HG02642 (cell line): ENCODE measurements at regions not wholly inside any gene's neighbourhood (a gene's known extent, or its start where the extent isn't known, plus 50 kb on each side); places are given as distances from the start of the nearest gene placed in this dataset.
"Not testable (repeated sequence)": the region's sequence is repeated elsewhere in the genome, so short reads cannot be mapped to it uniquely, and the experiment has no call there.

ENCODE experiments used
- ATAC-seq: cut with Tn5 transposase; IDR thresholded peaks from one replicate; pipeline ENCODE4 v1.9.1; 2021; ENCODE audit warnings: mild to moderate bottlenecking; ENCODE audit not compliant: unreplicated experiment, poor library complexity

DNA sequence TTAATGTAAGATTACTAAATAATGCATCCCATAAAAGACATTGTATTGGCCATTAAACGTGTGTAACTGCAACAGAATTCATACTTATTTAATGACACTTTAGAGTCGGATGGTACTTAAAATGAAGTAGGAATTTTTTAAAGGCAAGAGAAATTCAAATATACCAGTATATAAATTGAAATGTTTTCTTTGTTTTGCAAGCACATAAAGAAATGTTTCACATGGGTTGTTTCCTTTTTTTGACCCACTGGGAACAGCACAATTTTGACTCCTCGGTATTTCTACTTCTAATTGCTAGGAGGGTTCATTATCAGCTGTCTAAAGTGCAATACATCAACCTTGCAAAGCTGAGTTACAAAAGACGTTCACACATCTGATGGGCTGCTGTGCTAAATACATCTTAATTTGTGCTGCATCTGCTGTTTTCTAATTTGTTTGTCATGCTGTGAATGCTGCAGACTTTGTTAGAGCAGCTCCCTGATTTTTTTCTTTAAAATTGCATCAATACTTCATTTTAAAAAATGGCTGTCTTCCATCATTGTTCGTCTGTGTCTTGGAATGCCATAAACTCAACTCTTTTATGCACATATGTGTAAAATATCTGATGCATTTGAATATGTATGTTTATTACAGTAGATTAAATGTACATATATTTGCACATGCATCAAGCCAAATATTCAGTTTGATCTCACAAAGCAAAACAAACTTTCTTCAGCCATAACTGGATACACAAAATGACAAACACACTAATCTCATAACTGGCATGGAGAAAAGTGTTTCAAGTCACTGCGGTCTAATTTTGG, 454.0 kb upstream of the GRAMD2B start:
- no peak for ATAC-seq

DNA sequence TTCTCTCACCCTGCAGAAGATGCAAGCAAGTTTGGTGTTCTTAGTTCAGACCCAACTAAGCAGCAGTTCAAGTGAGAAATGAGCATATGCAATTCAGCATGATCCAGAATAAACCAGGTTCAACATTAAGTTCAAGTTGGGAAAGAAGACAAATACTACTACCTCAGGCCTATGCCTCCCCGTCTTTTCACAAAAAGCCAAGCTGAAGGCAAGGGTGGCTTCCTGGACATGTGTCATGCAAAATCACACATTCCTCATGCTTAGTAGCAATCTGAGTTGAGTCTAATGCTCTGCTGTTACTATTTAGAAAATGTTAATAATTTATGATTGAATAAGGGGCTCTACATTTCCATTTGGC, 453.4 kb upstream of the GRAMD2B start:
- no peak for ATAC-seq

DNA sequence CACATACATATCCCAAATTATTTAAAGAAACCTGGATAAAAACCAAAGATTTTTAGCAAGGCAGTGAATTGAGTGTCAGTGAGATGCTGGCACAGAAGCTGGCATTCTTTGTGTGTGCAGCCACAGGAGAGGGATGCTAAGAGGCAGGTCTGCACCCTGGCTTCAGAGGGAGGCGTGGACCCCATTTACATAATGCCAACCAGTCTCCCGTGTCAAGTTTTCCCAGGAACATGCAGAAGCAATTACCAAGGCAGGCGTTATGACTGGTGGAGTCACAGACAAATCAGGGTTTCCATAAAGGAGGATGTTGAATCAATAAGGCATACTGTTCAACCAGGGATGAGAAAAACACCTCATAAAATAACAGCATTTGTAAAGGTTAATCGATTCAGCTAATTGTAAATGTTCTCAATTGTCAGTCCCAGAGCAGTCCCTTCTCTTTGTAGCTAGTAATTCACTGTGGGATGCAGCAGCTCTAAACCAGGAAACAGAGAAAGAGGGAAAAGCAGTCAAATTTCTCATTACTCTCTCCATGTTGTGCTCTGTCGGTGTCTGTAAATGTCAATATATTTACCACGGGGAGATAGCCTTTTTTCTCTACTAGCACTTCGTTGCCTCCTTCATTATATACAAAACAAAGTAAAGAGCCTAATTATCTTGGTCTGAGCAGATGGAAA, 452.4 kb upstream of the GRAMD2B start:
- no peak for ATAC-seq

DNA sequence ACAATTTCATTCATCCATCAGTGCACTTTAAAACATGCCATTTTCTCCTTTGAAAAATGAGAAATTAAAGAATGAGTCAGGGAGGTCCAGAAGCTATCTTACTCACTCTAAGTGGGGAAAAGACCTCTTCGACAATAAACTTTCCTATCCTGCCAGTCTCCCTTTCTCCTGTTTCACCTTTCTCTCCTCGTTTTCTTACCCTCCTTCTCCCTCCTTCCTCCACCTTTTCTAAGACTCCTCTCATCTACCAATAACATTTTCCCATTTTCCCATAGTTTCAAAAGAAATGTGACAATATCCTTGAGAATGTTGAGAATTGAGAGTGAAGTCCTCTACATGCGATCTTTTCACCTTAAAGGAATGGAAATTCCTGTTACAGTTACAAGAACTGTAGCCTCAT, 450.5 kb upstream of the GRAMD2B start:
- ATAC-seq, result no peak

DNA sequence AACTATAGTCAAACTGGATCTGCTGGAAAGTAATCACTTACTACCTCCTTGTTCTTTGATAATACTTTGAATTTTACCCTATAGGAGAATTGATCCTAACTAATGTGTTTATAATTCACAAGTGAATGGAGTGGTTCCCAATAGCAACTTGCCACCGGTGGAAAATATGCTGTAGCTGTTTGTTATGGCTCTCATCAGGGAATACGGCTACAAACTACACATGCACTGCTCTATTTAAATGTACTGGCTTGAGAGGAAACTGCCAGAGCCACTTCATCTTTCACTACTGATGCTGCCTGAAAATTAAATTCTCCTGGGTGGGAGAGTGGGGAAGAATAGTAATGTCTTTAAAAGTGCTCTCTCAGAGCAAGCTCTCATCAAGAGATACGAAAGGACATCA, 448.5 kb upstream of the GRAMD2B start:
- ATAC-seq, result no peak

DNA sequence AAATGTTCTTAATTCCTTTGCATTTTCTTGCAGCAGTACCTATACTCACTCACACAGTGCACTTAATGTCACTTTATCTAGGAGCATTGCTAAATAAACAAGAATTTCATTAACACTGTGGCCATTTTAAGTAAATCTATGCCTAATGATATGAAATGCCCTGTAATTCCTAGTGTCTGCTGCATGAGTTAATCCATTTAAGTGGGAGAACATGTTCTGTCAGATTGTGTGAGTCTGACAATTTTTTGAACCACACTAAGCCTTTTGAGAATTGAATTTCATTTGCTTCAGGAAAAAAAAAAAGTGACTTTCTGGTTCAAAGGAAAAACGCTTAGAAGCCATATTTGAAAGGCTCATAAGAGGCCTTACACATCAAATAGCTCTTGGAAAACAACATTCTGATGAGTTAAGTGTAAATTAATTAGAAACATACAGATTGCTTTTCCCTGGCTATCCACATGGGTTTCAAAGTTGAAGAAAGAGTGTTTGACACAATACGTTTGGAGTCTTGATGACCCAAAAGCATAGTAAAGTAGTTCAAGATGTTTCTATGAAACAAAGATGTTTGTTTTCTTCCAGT, 446.7 kb upstream of the GRAMD2B start:
- ATAC-seq, result no peak

DNA sequence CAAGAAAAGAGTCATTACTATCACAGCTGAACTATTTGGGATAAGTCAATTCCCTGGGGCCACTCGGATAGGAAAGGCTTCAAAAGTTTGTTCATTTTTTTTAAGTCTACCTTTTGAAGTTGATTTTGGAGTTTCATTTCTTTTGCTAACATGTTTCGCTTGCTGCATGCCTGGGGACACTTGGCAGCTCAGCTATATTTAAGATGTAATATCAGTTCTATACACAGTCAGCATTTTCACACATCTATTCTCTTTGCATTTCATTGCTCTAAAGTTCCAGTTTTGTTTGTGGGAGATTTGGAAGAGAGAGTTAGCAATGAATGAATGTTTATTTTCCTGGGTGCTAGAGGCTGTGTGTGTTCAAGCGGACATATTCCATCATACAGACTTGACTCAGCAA, 445.2 kb upstream of the GRAMD2B start:
- no peak for ATAC-seq

DNA sequence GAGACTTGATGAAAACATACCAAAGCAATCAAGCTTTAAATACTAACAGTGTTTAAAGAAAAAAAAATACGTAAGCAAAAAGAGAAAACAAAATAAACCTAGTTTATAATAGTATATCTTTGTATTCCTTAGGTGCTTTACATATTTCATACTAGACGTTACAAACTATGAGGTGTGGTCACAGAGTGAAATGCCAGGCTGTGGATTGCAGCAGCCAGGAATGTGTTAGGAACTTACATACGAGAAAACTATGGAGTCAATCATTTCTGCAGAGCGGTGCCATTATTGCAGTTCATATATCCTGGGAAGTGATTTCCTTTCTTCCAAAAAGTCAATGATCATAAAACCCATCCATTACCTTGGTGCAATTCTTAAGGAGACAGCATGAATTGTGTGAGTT, 443.6 kb upstream of the GRAMD2B start:
- no peak for ATAC-seq

DNA sequence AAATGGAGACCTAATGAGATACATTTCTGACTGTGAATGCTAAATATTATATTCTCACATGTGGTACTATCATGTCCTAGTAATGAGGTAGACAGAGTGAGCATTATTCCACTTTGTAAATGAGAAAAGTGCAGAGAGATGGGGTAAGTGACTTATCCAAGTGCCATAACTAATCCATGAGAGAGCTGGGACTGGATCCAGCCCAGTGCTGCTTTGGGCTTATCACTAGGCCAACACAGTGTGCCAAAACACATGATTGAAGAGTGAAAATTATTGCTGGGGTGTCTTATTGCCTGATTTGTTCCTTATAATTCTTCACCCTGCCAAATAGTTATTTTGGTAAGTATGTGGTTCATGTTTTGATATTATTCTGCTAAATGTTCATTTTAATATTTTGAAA, 442.2 kb upstream of the GRAMD2B start:
- ATAC-seq, result no peak

DNA sequence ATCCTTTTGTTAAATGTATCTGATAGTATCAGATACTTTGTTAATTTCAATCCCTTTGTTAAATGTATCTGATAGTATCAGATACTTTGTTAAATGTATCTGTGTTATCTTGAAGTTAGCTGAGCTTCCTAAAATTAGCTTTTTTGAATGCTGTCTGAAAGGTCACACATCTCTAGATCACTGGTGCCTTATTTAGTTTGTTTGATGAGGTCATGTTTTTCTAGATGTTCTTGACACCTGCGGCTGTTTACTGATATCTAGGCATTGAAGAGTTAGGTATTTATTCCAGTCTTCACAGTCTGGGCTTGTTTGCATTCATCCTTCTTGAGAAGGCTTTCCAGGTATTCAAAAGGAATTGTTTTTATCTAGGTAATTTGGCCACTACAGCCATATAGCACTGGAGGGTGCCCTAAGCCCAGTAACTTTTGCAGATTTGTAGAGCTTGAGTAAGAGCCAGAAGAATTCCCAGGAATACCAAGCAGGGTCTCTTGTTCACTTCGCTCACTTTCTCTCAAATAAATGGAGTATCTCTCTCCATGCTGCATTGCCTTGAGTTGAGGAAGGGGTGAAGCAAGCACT, 435.4 kb upstream of the GRAMD2B start:
- ATAC-seq, result no peak

DNA sequence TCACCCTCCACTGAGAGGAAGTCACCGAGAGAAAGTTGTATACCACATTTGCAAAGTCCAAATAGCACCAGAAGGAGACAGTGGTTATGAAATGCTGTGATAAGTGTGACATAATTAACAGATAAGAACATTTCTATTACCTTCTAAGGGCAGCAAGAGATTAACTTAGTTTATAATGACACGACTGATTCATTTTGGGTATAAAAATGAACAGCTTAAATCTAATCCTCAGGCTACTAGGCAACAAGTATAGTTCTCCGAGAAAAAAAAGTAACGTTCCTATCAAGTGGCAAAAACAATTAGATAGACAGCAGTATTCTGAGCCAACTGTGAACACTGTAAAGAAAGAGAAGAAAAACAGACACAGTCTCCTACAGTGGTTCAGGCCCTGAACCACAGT, 431.2 kb upstream of the GRAMD2B start:
- no peak for ATAC-seq

DNA sequence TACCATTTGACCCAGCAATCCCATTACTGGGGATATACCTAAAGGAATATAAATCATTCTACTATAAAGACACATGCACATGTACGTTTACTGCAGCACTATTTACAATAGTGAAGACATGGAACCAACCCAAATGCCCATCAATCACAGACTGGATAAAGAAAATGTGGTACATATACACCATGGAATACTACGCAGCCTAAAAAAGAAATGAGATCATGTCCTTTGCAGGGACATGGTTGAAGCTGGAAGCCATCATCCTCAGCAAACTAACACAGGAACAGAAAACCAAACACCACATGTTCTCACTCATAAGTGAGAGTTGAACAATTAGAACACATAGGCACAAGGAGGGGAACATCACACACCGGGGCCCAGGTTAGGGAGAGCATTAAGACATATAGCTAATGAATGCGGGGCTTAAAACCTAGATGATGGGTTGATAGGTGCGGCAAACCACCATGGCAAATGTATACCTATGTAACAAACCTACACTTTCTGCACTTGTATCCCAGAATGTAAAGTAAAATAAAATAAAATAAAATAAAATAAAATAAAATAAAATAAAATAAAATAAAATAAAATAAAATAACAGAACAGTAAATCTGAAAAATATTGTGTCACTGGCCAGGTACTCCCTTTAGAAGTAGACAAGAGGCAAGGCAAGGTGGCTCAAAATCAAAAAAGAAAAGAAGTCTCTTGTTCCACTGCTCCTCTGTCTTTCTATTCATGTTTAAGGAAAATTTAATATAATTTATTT, 423.8 kb upstream of the GRAMD2B start:
- ATAC-seq, result not testable (repeated sequence)

DNA sequence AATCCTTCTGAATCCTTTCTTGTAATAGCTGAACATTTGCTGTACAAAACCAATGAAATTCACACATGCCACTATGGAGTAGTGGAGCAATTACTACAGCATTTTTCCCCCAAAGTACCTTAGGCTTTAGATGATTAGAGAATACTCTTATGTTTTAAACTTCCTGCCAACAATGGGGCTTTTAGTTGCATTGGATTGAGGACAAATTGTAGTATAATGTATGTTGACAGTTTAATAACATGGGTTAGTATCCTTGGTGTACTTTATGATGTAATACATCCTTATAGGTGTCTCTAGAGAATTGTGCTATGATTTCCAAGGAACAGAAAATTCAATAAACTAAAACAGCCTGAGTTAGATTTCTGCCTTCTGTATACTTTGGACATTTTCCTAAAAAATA, 422.7 kb upstream of the GRAMD2B start:
- ATAC-seq, result no peak

DNA sequence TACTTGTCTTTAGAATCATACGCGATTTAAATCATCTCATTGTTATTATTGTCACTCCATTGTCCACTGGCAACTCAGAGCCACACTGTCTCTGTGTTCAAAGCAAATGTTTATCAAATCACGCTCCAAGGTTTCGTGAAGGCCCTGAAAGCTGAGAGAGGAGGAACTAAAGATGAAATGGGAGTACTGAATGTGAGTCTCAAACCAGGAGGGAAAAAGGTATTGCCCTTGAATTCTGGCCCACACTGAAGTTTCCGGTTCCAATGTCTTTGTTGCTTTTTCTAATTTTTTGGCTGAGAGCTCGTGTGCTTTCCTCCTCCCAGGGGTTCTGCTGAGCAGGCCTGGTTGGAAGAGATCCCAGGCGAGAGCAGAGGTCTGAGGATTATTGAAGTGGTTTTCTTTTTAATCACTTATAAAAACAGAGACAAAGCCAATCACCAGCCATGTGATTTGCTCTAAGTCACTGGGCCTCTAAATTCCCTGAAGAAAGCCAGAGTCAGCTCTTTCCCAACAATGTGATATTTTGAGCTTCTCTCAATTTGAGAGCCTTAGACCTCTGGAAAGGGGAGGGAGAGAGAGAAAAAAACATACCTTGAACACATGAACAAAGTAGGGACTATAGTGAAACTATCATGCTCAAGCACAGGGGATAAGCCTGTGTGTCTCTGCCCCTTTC, 420.8 kb upstream of the GRAMD2B start:
- no peak for ATAC-seq

DNA sequence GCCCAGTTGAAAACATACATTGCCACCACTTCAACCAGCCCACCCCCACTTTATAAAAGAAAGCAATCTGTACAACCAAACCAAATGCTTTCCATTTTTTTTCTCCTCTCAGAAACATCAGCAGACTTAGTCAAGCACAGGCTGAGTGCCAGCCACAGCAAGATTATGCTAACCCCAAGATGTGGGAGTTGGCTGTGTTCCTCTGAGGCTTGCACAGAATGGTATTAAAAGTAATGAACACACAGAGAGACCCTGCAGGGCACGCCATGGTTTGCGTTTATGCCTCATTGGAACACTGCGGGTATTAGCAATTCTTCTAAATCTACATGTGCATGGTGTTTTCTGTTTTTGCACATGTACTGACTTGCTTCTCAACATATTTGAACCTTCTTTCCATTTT, 419.9 kb upstream of the GRAMD2B start:
- no peak for ATAC-seq

DNA sequence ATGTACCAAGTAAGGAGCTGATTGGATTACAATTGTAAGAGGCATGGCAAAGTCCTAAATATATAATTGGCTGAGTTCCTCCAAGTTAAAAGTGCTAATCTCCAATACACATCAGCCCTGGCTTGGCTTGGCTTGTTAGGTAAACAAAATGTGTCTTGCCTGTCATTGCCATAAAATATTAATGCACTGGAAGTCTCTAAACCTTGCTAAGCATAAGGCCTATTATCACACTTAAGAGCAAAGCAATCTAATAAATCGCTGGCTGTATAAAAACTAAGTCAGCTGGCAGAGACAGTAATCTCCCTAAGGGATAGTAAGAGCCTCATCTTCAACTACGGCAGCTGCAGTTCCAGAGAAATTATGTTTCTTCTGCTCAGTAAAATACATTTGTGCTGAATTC, 418.6 kb upstream of the GRAMD2B start:
- no peak for ATAC-seq

DNA sequence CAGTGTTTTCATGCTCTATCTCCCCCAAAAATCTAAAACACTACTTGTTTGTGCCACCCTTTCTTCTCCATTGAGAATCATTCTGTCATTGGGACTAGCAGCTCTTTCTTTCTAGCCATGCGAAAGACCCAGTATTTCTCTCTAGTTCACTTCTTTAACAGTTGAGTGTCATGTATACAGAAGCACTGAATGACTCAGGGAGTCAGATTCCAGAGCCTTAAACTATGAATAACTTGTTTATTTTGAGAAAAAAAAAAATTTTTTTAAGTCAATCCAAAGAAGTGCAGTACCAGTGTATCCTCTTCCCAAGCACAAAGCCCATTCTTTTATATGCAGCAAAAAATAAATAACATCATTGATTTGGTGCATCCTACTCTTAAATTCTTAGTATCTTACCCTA, 415.4 kb upstream of the GRAMD2B start:
- ATAC-seq, result no peak

DNA sequence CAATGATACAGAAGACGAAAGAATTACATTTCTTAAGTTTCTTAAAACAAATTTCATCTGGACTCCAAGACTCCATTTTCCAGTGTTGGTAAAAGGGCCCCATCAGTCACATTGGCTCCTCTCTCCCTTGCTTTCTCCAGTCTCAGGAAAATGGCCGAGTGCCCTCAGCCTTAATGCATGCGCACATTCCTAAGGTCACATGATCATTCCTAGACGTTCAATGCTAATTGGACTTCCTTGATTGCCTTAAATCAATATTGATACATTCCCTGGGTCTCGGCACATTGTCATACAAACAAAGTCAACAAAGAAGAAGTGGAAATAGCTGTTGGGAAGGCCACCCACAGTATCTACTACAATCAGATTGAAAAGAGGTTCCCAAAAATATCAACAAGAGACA, 413.6 kb upstream of the GRAMD2B start:
- no peak for ATAC-seq

DNA sequence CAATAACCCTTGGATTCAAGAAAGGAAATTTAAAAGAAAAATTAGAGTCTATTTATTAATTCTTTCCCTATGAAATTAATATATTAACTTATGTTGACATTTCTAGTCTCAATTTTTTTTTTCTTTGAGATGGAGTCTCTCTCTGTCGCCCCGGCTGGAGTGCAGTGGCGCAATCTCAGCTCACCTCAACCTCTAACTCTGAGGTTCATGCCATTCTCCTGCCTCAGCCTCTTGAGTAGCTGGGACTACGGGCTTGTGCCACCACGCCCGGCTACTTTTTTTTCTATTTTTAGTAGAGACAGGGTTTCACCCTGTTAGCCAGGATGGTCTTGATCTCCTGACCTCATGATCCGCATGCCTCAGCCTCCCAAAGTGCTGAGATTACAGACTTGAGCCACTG, 411.7 kb upstream of the GRAMD2B start:
- ATAC-seq, result not testable (repeated sequence)

DNA sequence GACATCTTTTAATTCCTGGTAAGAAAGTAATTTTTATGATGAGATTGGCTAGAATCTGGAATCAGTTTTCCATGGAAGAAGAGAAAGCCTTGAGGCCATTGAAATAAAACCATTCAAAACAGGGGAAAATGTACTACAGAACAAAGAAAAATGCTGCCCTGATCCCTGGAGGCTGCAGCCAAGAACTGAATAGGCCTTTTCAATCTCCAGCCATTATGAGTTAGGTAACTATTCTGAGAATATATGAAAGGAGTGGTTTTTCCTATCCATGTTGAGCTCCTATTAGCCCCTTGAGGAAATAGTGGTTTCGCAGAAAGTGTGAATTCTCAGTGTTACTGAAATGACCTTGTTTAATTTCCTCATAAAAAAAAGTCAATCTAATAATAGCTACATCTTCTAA, 408.5 kb upstream of the GRAMD2B start:
- no peak for ATAC-seq
